ENCODE measurements at regions not wholly inside any gene's neighbourhood (a gene's known extent, or its start where the extent isn't known, plus 50 kb on each side); places are given as distances from the start of the nearest gene placed in this dataset.

GRCh38 chr22:48369789-48370507 lies 1457.7 kb downstream of the BRD1 start:
- H3K4me2 ChIP-seq (ENCODE audit: low read length) = no peak overlapping the region

GRCh38 chr22:48368975-48369525 lies 1458.6 kb downstream of the BRD1 start:
- Histone ChIP-seq H3F3A (ENCODE audit: control insufficient read depth, insufficient read depth) (no peaks in the 10 kb centered on the region), H3K27ac (ENCODE audit: low read depth, low read length) (no peak overlapping the region), H3K4me2 (ENCODE audit: low read length) (no peak overlapping the region), H3K79me2 (ENCODE audit: control insufficient read depth, low read length) (no peaks in the 10 kb centered on the region), H3K27me3 (ENCODE audit: control insufficient read depth, low read length) (no peaks in the 10 kb centered on the region), H3K9me3 (ENCODE audit: control insufficient read depth, insufficient read depth, low read length) (no peaks in the 10 kb centered on the region), H3K9me2 (replicated peaks; ENCODE audit: control insufficient read depth, low read length) (no peaks in the 10 kb centered on the region), H3K36me3 (ENCODE audit: control insufficient read depth, low read length) (no peaks in the 10 kb centered on the region), H3K4me3 (ENCODE audit: low read length) (no peak overlapping the region), H3K4me1 (ENCODE audit: control insufficient read depth, low read length) (no peaks in the 10 kb centered on the region), H4K20me1 (ENCODE audit: control insufficient read depth, insufficient read depth, low read depth, low read length) (no peaks in the 10 kb centered on the region)
- TF ChIP-seq CTCF (IDR thresholded peaks at IDR 0.05; ENCODE audit: low read depth, low read length, poor library complexity, severe bottlenecking) = no peak
- TF ChIP-seq EZH2phosphoT487 (IDR thresholded peaks at IDR 0.05; ENCODE audit: borderline replicate concordance, low read length) = no peak

More at GRCh38 chr22:48369789-48370507, 1457.7 kb downstream of the BRD1 start:
- Histone ChIP-seq H3K9me3 (ENCODE audit: control insufficient read depth, insufficient read depth, low read length) (no peaks in the 10 kb centered on the region), H3K79me2 (ENCODE audit: control insufficient read depth, low read length) (no peaks in the 10 kb centered on the region), H3K4me1 (ENCODE audit: control insufficient read depth, low read length) (no peaks in the 10 kb centered on the region), H3K9me2 (replicated peaks; ENCODE audit: control insufficient read depth, low read length) (no peaks in the 10 kb centered on the region), H3K36me3 (ENCODE audit: control insufficient read depth, low read length) (no peaks in the 10 kb centered on the region), H3F3A (ENCODE audit: control insufficient read depth, insufficient read depth) (no peaks in the 10 kb centered on the region), H4K20me1 (ENCODE audit: control insufficient read depth, insufficient read depth, low read depth, low read length) (no peaks in the 10 kb centered on the region), H3K27ac (ENCODE audit: low read depth, low read length) (no peak overlapping the region), H3K4me3 (ENCODE audit: low read length) (no peak overlapping the region), H3K27me3 (ENCODE audit: control insufficient read depth, low read length) (no peaks in the 10 kb centered on the region)
- no peak for TF ChIP-seq EZH2phosphoT487 (IDR thresholded peaks at IDR 0.05; ENCODE audit: borderline replicate concordance, low read length)

- no peaks in the 10 kb centered on the region for H3K9me3 ChIP-seq (ENCODE audit: control insufficient read depth, insufficient read depth, low read length)
- H3K4me1 ChIP-seq (ENCODE audit: control insufficient read depth, low read length) = no peaks in the 10 kb centered on the region
- no peaks in the 10 kb centered on the region for H3F3A ChIP-seq (ENCODE audit: control insufficient read depth, insufficient read depth)
- H3K9me2 ChIP-seq (replicated peaks; ENCODE audit: control insufficient read depth, low read length) = no peaks in the 10 kb centered on the region
- H3K27me3 ChIP-seq (ENCODE audit: control insufficient read depth, low read length) = no peaks in the 10 kb centered on the region
- no peak overlapping the region for H3K4me3 ChIP-seq (ENCODE audit: low read length)
- H3K36me3 ChIP-seq (ENCODE audit: control insufficient read depth, low read length) = no peaks in the 10 kb centered on the region
- H3K79me2 ChIP-seq (ENCODE audit: control insufficient read depth, low read length) = no peaks in the 10 kb centered on the region
- H3K4me2 ChIP-seq (ENCODE audit: low read length) = no peak overlapping the region
- H4K20me1 ChIP-seq (ENCODE audit: control insufficient read depth, insufficient read depth, low read depth, low read length) = no peaks in the 10 kb centered on the region
- TF ChIP-seq CTCF (IDR thresholded peaks at IDR 0.05; ENCODE audit: low read depth, low read length, poor library complexity, severe bottlenecking) = no peak
- no peak overlapping the region for H3K27ac ChIP-seq (ENCODE audit: low read depth, low read length)
Observed at GRCh38 chr22:48367731-48368130, 1459.9 kb downstream of the BRD1 start.

- H3K36me3 ChIP-seq (ENCODE audit: control insufficient read depth, low read length) = no peaks in the 10 kb centered on the region
- no peaks in the 10 kb centered on the region for H4K20me1 ChIP-seq (ENCODE audit: control insufficient read depth, insufficient read depth, low read depth, low read length)
- TF ChIP-seq EZH2phosphoT487 (IDR thresholded peaks at IDR 0.05; ENCODE audit: borderline replicate concordance, low read length) (no peak), CTCF (IDR thresholded peaks at IDR 0.05; ENCODE audit: low read depth, low read length, poor library complexity, severe bottlenecking) (no peak)
- H3K4me1 ChIP-seq (ENCODE audit: control insufficient read depth, low read length) = no peaks in the 10 kb centered on the region
- H3K4me3 ChIP-seq (ENCODE audit: low read length) = no peak overlapping the region
- H3K9me3 ChIP-seq (ENCODE audit: control insufficient read depth, insufficient read depth, low read length) = no peaks in the 10 kb centered on the region
- H3K9me2 ChIP-seq (replicated peaks; ENCODE audit: control insufficient read depth, low read length) = no peaks in the 10 kb centered on the region
- no peak overlapping the region for H3K4me2 ChIP-seq (ENCODE audit: low read length)
- no peaks in the 10 kb centered on the region for H3K27me3 ChIP-seq (ENCODE audit: control insufficient read depth, low read length)
- no peaks in the 10 kb centered on the region for H3F3A ChIP-seq (ENCODE audit: control insufficient read depth, insufficient read depth)
- no peak overlapping the region for H3K27ac ChIP-seq (ENCODE audit: low read depth, low read length)
- no peaks in the 10 kb centered on the region for H3K79me2 ChIP-seq (ENCODE audit: control insufficient read depth, low read length)
Observed at GRCh38 chr22:48366591-48366990, 1461.1 kb downstream of the BRD1 start.
